Suprapubic skin (tissue), 3 donors: ENCODE measurements at regions not wholly inside any gene's neighbourhood (a gene's known extent, or its start where the extent isn't known, plus 50 kb on each side); places are given as distances from the start of the nearest gene placed in this dataset.

Source experiments
- EP300 ChIP-seq: sonication (generic); formaldehyde crosslinking; IDR thresholded peaks from one replicate; pipeline ENCODE4 v1.6.1; 2017; ENCODE audit warnings: antibody characterized with exemption
- POLR2A ChIP-seq, 2 donors: fragments of 450-650 bp; IDR thresholded peaks; one replicate each; pipeline ENCODE4 v1.6.1; 2017; ENCODE audit warnings: antibody characterized with exemption in 2 of 2, mild to moderate bottlenecking in 2 of 2, moderate library complexity in 2 of 2
- TF ChIP-seq, protein P1 (sequence below), 2 donors: fragments of 200-600 bp in 1 of 2; fragments of 450-650 bp in 1 of 2; sonication (generic) in 1 of 2; IDR thresholded peaks; one replicate each; pipeline ENCODE4 v1.5.1; 2016 to 2019; ENCODE audit warnings: antibody characterized with exemption in 2 of 2, mild to moderate bottlenecking in 1 of 2, moderate library complexity in 1 of 2

DNA sequence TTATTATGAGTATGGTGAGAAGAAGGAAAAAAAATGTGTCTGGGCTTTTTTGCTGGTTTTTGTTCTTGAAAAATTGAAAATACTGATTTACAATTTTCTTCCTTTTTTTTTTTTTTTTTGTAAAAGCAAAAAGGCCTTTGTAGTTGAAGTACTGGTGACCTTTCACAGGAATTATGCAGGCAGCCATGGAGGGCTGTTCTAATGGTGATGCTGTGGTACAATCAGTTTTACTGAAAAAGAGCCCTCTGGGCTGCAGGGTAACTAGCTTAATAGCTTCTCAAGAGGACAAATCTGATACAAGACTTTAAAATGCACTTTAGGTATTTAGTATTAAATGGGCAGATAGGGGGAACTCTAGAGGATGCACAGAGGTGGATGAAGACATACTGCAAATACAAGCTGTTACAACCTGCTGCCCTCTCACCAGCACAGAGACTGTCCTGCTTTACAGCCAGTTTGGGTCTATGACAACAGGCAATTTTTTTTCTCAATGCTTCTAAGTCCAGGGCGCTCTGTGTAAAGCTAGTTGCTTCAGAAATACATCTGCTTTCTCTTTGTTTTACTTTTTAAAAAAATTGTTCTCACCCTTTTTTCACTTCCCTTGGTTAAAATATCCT lies 61.6 kb upstream of the HS3ST5 start:
- TF ChIP-seq, protein P1, sequence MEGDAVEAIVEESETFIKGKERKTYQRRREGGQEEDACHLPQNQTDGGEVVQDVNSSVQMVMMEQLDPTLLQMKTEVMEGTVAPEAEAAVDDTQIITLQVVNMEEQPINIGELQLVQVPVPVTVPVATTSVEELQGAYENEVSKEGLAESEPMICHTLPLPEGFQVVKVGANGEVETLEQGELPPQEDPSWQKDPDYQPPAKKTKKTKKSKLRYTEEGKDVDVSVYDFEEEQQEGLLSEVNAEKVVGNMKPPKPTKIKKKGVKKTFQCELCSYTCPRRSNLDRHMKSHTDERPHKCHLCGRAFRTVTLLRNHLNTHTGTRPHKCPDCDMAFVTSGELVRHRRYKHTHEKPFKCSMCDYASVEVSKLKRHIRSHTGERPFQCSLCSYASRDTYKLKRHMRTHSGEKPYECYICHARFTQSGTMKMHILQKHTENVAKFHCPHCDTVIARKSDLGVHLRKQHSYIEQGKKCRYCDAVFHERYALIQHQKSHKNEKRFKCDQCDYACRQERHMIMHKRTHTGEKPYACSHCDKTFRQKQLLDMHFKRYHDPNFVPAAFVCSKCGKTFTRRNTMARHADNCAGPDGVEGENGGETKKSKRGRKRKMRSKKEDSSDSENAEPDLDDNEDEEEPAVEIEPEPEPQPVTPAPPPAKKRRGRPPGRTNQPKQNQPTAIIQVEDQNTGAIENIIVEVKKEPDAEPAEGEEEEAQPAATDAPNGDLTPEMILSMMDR (IDR thresholded peaks at IDR 0.05), result no peak
- TF ChIP-seq EP300, result no peak
- TF ChIP-seq POLR2A (IDR thresholded peaks at IDR 0.05), result no peak
